Chondrocyte (in vitro differentiated cells): ENCODE measurements at regions not wholly inside any gene's neighbourhood (a gene's known extent, or its start where the extent isn't known, plus 50 kb on each side); places are given as distances from the start of the nearest gene placed in this dataset.

Experiments
- DNase-seq: peaks from one replicate; pipeline ENCODE4 v3.0.0; 2021; ENCODE audit warnings: mixed read lengths, low spot score
- H3K27ac Mint-ChIP-seq: one replicate; pipeline ENCODE4 v1.8.0; 2021; ENCODE audit warnings: mild to moderate bottlenecking, moderate library complexity, mixed read lengths; ENCODE audit not compliant: unreplicated experiment
- H3K27me3 Mint-ChIP-seq: 2 replicates; pipeline ENCODE4 v1.8.0; 2021; ENCODE audit warnings: low read depth, mixed read lengths
- H3K36me3 Mint-ChIP-seq: 2 replicates; pipeline ENCODE4 v1.8.0; 2021; ENCODE audit warnings: low read depth, mixed read lengths
- H3K4me1 Mint-ChIP-seq: 2 replicates; pipeline ENCODE4 v1.8.0; 2021; ENCODE audit warnings: low read depth, mild to moderate bottlenecking, mixed read lengths
- H3K4me3 Mint-ChIP-seq: one replicate; pipeline ENCODE4 v1.8.0; 2021; ENCODE audit warnings: mild to moderate bottlenecking, moderate library complexity, mixed read lengths; ENCODE audit not compliant: unreplicated experiment
- H3K9me3 Mint-ChIP-seq: 2 replicates; pipeline ENCODE4 v1.8.0; 2021; ENCODE audit warnings: low read depth, mixed read lengths
- CTCF ChIP-seq: fragments of 200-600 bp; sonication (generic); IDR thresholded peaks from 2 replicates; pipeline ENCODE4 v1.5.0; 2021; ENCODE audit warnings: antibody characterized with exemption, mild to moderate bottlenecking, moderate library complexity

GRCh38 chrX:127596882-127597281 lies 455.3 kb downstream of the ACTRT1 start:
- peaks cover 28% of the 10 kb centered on the region for H3K9me3 Mint-ChIP-seq
- no peak for DNase-seq
- no peaks in the 10 kb centered on the region for H3K27me3 Mint-ChIP-seq
- H3K4me1 Mint-ChIP-seq: no peaks in the 10 kb centered on the region
- no peak overlapping the region for H3K27ac Mint-ChIP-seq
- no peak overlapping the region for H3K4me3 Mint-ChIP-seq
- no peaks in the 10 kb centered on the region for H3K36me3 Mint-ChIP-seq
- no peak for TF ChIP-seq CTCF

GRCh38 chrX:127578395-127578794 lies 473.8 kb downstream of the ACTRT1 start:
- TF ChIP-seq CTCF: no peak
- peaks cover 45% of the 10 kb centered on the region for H3K9me3 Mint-ChIP-seq
- no peak overlapping the region for H3K27ac Mint-ChIP-seq
- H3K4me1 Mint-ChIP-seq: no peaks in the 10 kb centered on the region
- H3K27me3 Mint-ChIP-seq: no peaks in the 10 kb centered on the region
- H3K4me3 Mint-ChIP-seq: no peak overlapping the region
- no peaks in the 10 kb centered on the region for H3K36me3 Mint-ChIP-seq
- DNase-seq: no peak

DNA sequence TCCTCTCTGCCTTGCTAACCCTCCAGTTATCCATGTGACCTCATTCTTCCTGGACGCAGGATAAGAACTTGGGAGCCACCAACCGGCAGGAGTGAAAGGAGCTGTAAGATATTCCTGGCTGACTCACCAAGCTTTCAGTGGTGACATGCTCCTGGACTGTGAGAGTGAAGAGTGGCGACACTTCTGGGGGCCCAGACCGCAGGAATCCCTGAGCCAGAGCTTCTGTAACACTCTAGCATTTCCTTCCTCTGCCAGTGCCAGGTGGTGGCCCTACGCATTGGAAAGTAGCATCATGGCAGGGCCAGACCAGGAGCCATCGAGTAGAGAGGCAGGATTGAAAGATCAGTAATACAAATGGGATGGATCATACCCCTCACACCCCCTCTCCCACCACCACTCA lies 474.3 kb downstream of the ACTRT1 start:
- no peak for DNase-seq
- H3K4me3 Mint-ChIP-seq: no peak overlapping the region
- H3K4me1 Mint-ChIP-seq: no peaks in the 10 kb centered on the region
- no peak for TF ChIP-seq CTCF
- H3K27ac Mint-ChIP-seq: no peak overlapping the region
- H3K9me3 Mint-ChIP-seq: peaks cover 42% of the 10 kb centered on the region
- no peaks in the 10 kb centered on the region for H3K36me3 Mint-ChIP-seq
- H3K27me3 Mint-ChIP-seq: no peaks in the 10 kb centered on the region

DNA sequence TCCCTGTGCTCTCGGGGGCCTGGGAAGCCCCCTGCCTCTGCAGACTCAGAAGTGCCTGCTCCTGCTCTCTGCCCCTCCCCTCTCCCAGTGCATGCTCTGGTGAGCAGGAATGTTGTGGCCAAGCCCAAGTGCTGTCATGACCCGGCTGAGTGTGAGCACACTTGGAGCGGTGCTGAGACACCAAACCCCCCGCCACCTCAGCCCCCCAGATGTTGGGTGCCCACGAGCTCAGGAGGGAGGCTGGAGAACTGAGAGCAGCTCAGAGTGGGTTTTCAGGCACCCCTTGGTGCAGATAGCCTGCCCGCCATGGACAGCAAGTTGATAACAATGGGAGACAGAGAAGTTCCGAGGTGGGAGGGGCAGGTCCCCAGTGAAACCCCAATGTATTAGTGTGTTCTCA lies 477.4 kb downstream of the ACTRT1 start:
- Mint-ChIP-seq H3K27me3 (no peaks in the 10 kb centered on the region), H3K27ac (no peak overlapping the region), H3K36me3 (no peaks in the 10 kb centered on the region), H3K4me3 (no peak overlapping the region), H3K4me1 (no peaks in the 10 kb centered on the region), H3K9me3 (peaks cover 31% of the 10 kb centered on the region)
- DNase-seq: peak; percentile 28
- TF ChIP-seq CTCF: no peak

- no peak overlapping the region for H3K4me3 Mint-ChIP-seq
- H3K36me3 Mint-ChIP-seq: no peaks in the 10 kb centered on the region
- TF ChIP-seq CTCF: no peak
- H3K27me3 Mint-ChIP-seq: no peaks in the 10 kb centered on the region
- no peak overlapping the region for H3K27ac Mint-ChIP-seq
- DNase-seq: no peak
- no peaks in the 10 kb centered on the region for H3K4me1 Mint-ChIP-seq
- peaks cover 26% of the 10 kb centered on the region for H3K9me3 Mint-ChIP-seq
These were observed 479.7 kb downstream of the ACTRT1 start for GRCh38 chrX:127572471-127572870.
